ENCODE measurements at regions not wholly inside any gene's neighbourhood (a gene's known extent, or its start where the extent isn't known, plus 50 kb on each side); places are given as distances from the start of the nearest gene placed in this dataset.

GRCh38 chr5:89537800-89538199 lies 654.8 kb upstream of the MEF2C start:
- Histone ChIP-seq H3K4me3 (ENCODE audit: low read depth in 2 of 2, low read length in 2 of 2) (no peak overlapping the region), H3K36me3 (ENCODE audit: control insufficient read depth, insufficient read depth, low read length) (no peaks in the 10 kb centered on the region), H3K9me3 (ENCODE audit: control insufficient read depth, insufficient read depth, low read depth, low read length) (no peaks in the 10 kb centered on the region), H3K27me3 (ENCODE audit: control insufficient read depth, insufficient read depth, low read length) (no peaks in the 10 kb centered on the region), H3K27ac (ENCODE audit: low read length) (no peak overlapping the region), H3K4me1 (ENCODE audit: control insufficient read depth, insufficient read depth, low read length) (no peaks in the 10 kb centered on the region)
- no peak for ATAC-seq
- no peak for TF ChIP-seq POLR2AphosphoS5 (IDR thresholded peaks at IDR 0.05; ENCODE audit: low read depth, low read length)
- TF ChIP-seq REST (IDR thresholded peaks at IDR 0.05; ENCODE audit: insufficient read depth in 1 of 2, low read depth in 2 of 2, low read length in 1 of 2): no peak
- no peak for TF ChIP-seq CTCF (IDR thresholded peaks at IDR 0.05)
- no peak for TF ChIP-seq SIN3A (IDR thresholded peaks at IDR 0.05; ENCODE audit: borderline replicate concordance, insufficient read depth, low read depth, low read length)
- no peak for TF ChIP-seq TCF7L2 (IDR thresholded peaks at IDR 0.05; ENCODE audit: low read depth, low read length)
- POLR2A ChIA-PET: no interaction called here
- intact Hi-C loops (cut with micrococcal nuclease; ENCODE audit: unreplicated experiment): no loop called here
- in situ Hi-C loops (cut with HindIII; ENCODE audit: low pct_unique_long_range_greater_than_20kb, low sequenced_read_pairs): no loop called here
- BruUV-seq (replicated peaks): no TSS peak
- CTCF ChIA-PET: no interaction called here
- DNase-seq (ENCODE audit: low read depth, low spot score): no peak

GRCh38 chr5:89536020-89536419 lies 653.0 kb upstream of the MEF2C start:
- POLR2A ChIA-PET: no interaction called here
- Histone ChIP-seq H3K27me3 (ENCODE audit: control insufficient read depth, insufficient read depth, low read length) (no peaks in the 10 kb centered on the region), H3K36me3 (ENCODE audit: control insufficient read depth, insufficient read depth, low read length) (no peaks in the 10 kb centered on the region), H3K4me1 (ENCODE audit: control insufficient read depth, insufficient read depth, low read length) (no peaks in the 10 kb centered on the region), H3K4me3 (ENCODE audit: low read depth in 2 of 2, low read length in 2 of 2) (no peak overlapping the region), H3K9me3 (ENCODE audit: control insufficient read depth, insufficient read depth, low read depth, low read length) (no peaks in the 10 kb centered on the region), H3K27ac (ENCODE audit: low read length) (no peak overlapping the region)
- no peak for DNase-seq (ENCODE audit: low read depth, low spot score)
- TF ChIP-seq SIN3A (IDR thresholded peaks at IDR 0.05; ENCODE audit: borderline replicate concordance, insufficient read depth, low read depth, low read length): no peak
- no peak for TF ChIP-seq POLR2AphosphoS5 (IDR thresholded peaks at IDR 0.05; ENCODE audit: low read depth, low read length)
- TF ChIP-seq REST (IDR thresholded peaks at IDR 0.05; ENCODE audit: insufficient read depth in 1 of 2, low read depth in 2 of 2, low read length in 1 of 2): no peak
- no peak for TF ChIP-seq TCF7L2 (IDR thresholded peaks at IDR 0.05; ENCODE audit: low read depth, low read length)
- TF ChIP-seq CTCF (IDR thresholded peaks at IDR 0.05): no peak
- intact Hi-C loops (cut with micrococcal nuclease; ENCODE audit: unreplicated experiment): no loop called here
- in situ Hi-C loops (cut with HindIII; ENCODE audit: low pct_unique_long_range_greater_than_20kb, low sequenced_read_pairs): no loop called here
- CTCF ChIA-PET: no interaction called here
- ATAC-seq: no peak
- no TSS peak for BruUV-seq (replicated peaks)
